ENCODE measurements at regions not wholly inside any gene's neighbourhood (a gene's known extent, or its start where the extent isn't known, plus 50 kb on each side); places are given as distances from the start of the nearest gene placed in this dataset.

GRCh38 chr4:125729171-125729570 lies 414.4 kb downstream of the FAT4 start:
- no peaks in the 10 kb centered on the region for H3K4me1 ChIP-seq
- no peaks in the 10 kb centered on the region for H3K9me3 ChIP-seq
- no peak overlapping the region for H3K27ac ChIP-seq
- DNase-seq (no peak), ATAC-seq (no peak)
- no peaks in the 10 kb centered on the region for H3K36me3 ChIP-seq (ENCODE audit: insufficient read depth in 1 of 2, low read depth in 1 of 2)
- H3K4me3 ChIP-seq, result no peak overlapping the region
- intact Hi-C loops (cut with DNase I), result no loop called here
- TF ChIP-seq CTCF (IDR thresholded peaks at IDR 0.05), result no peak
- no peaks in the 10 kb centered on the region for H3K27me3 ChIP-seq (ENCODE audit: insufficient read depth in 3 of 3, low read length in 2 of 3)

- no peaks in the 10 kb centered on the region for H3K4me1 ChIP-seq
- H3K36me3 ChIP-seq (ENCODE audit: insufficient read depth in 1 of 2, low read depth in 1 of 2), result no peaks in the 10 kb centered on the region
- no peak overlapping the region for H3K4me3 ChIP-seq
- no peak overlapping the region for H3K27ac ChIP-seq
- H3K27me3 ChIP-seq (ENCODE audit: insufficient read depth in 3 of 3, low read length in 2 of 3), result no peaks in the 10 kb centered on the region
- WGBS, 3 donors, result 18 to 33% (median 21%) methylated on average over 1 of the region's 1 CpG
- no peak for DNase-seq
- intact Hi-C loops (cut with DNase I), result no loop called here
- no peaks in the 10 kb centered on the region for H3K9me3 ChIP-seq
- TF ChIP-seq CTCF (IDR thresholded peaks at IDR 0.05), result no peak
- no peak for ATAC-seq
These were observed 417.9 kb downstream of the FAT4 start for GRCh38 chr4:125732632-125733031.

GRCh38 chr4:125734504-125734903 lies 419.7 kb downstream of the FAT4 start:
- Histone ChIP-seq H3K4me1 (no peaks in the 10 kb centered on the region), H3K4me3 (no peak overlapping the region), H3K27me3 (ENCODE audit: insufficient read depth in 3 of 3, low read length in 2 of 3) (no peaks in the 10 kb centered on the region), H3K9me3 (no peaks in the 10 kb centered on the region), H3K36me3 (ENCODE audit: insufficient read depth in 1 of 2, low read depth in 1 of 2) (no peaks in the 10 kb centered on the region), H3K27ac (no peak overlapping the region)
- ATAC-seq (no peak), DNase-seq (no peak)
- intact Hi-C loops (cut with DNase I), result no loop called here
- 79 to 84% (median 82%) methylated on average over 5 of the region's 5 CpGs for WGBS, 3 donors
- TF ChIP-seq CTCF (IDR thresholded peaks at IDR 0.05), result no peak

GRCh38 chr4:125735102-125735501 lies 420.3 kb downstream of the FAT4 start:
- TF ChIP-seq CTCF (IDR thresholded peaks at IDR 0.05), result no peak
- Histone ChIP-seq H3K4me3 (no peak overlapping the region), H3K27me3 (ENCODE audit: insufficient read depth in 3 of 3, low read length in 2 of 3) (no peaks in the 10 kb centered on the region), H3K9me3 (no peaks in the 10 kb centered on the region), H3K4me1 (no peaks in the 10 kb centered on the region), H3K27ac (no peak overlapping the region), H3K36me3 (ENCODE audit: insufficient read depth in 1 of 2, low read depth in 1 of 2) (no peaks in the 10 kb centered on the region)
- intact Hi-C loops (cut with DNase I), result no loop called here
- ATAC-seq (peak in 2 of 4 donors; percentile 46 to 63), DNase-seq (peak in 1 of 2 donors; percentile 25)
- WGBS, 3 donors, result 21 to 41% (median 25%) methylated on average over 4 of the region's 4 CpGs

- no peaks in the 10 kb centered on the region for H3K27me3 ChIP-seq (ENCODE audit: insufficient read depth in 3 of 3, low read length in 2 of 3)
- no peak for DNase-seq
- no peaks in the 10 kb centered on the region for H3K4me1 ChIP-seq
- intact Hi-C loops (cut with DNase I), result no loop called here
- WGBS, 3 donors, result 87 to 97% (median 96%) methylated on average over 1 of the region's 1 CpG
- no peak for ATAC-seq
- no peak overlapping the region for H3K27ac ChIP-seq
- H3K36me3 ChIP-seq (ENCODE audit: insufficient read depth in 1 of 2, low read depth in 1 of 2), result no peaks in the 10 kb centered on the region
- no peaks in the 10 kb centered on the region for H3K9me3 ChIP-seq
- no peak overlapping the region for H3K4me3 ChIP-seq
- TF ChIP-seq CTCF (IDR thresholded peaks at IDR 0.05), result no peak
These were observed 421.3 kb downstream of the FAT4 start for GRCh38 chr4:125736057-125736456.

Measured in psoas muscle (tissue), 7 donors.